ENCODE measurements at regions not wholly inside any gene's neighbourhood (a gene's known extent, or its start where the extent isn't known, plus 50 kb on each side); places are given as distances from the start of the nearest gene placed in this dataset.

DNA sequence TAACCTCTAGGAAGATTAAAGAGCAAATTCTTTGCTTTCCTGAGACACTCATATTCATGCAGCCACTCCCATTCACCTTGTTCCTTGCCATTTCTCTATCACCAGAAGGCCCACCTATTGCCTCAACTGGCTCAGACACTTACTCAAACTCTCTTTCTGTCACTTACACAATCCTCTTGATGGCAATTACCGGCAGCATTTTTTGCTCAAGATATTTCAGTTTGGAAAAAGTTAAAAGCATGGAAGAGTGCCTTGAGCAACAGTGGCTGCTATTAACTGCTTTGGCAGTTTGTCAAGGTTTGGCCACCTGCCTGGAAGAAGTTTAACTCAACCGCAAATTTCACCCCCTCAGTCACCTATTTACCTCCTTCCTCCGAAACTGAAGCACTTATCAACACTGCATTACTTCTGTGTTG is 1104.0 kb upstream of the PIK3C3 start:
- no peak overlapping the region for H3K4me3 ChIP-seq (ENCODE audit: low read depth, low read length)
- TF ChIP-seq, protein P1, sequence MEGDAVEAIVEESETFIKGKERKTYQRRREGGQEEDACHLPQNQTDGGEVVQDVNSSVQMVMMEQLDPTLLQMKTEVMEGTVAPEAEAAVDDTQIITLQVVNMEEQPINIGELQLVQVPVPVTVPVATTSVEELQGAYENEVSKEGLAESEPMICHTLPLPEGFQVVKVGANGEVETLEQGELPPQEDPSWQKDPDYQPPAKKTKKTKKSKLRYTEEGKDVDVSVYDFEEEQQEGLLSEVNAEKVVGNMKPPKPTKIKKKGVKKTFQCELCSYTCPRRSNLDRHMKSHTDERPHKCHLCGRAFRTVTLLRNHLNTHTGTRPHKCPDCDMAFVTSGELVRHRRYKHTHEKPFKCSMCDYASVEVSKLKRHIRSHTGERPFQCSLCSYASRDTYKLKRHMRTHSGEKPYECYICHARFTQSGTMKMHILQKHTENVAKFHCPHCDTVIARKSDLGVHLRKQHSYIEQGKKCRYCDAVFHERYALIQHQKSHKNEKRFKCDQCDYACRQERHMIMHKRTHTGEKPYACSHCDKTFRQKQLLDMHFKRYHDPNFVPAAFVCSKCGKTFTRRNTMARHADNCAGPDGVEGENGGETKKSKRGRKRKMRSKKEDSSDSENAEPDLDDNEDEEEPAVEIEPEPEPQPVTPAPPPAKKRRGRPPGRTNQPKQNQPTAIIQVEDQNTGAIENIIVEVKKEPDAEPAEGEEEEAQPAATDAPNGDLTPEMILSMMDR (conservative IDR thresholded peaks at IDR 0.05; ENCODE audit: low read depth, low read length) = no peak
- peak; percentile 80 for DNase-seq (ENCODE audit: low read depth)

DNA sequence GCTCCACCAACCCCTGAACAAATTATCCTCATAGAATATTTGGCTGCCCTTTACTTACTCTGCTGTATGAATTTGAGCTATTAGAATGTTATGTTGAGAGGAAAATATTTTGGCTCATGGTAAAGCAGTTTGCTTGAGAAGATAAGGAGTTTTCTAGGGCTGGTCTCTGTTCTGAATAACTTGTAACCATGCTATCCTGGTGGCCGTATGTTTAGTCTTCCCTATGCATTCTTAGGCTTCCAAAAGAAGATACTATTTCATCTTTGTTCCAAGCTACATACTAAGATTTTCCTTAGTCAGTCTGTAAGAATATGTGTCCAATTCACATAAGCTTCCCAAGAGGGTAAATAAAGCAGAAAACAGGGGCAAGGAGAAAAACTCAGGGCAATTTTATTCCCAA is 1105.1 kb upstream of the PIK3C3 start:
- no peak overlapping the region for H3K4me3 ChIP-seq (ENCODE audit: low read depth, low read length)
- peak; percentile 59 for DNase-seq (ENCODE audit: low read depth)
- TF ChIP-seq, protein P1 (conservative IDR thresholded peaks at IDR 0.05; ENCODE audit: low read depth, low read length) = no peak

DNA sequence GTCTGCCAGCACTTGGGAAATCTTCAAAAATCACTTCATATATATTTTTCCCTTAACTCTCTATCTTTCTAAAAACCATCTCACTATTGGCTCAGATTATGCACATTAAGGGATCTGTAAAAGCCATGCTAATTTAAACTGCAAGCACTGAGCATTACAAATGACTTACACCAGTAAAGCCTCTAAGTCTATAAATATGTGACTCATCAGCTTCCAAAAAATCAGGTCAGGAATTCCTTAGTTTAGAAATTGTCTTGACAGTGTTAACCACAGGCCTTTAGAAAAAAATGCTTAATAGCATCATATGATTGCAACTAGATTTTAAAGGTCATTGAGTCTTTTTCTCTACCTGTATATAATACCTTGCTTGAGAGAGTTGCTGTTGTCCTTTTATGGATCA is 1113.6 kb upstream of the PIK3C3 start:
- H3K4me3 ChIP-seq (ENCODE audit: low read depth, low read length) = no peak overlapping the region
- peak; percentile 81 for DNase-seq (ENCODE audit: low read depth)
- TF ChIP-seq, protein P1 (conservative IDR thresholded peaks at IDR 0.05; ENCODE audit: low read depth, low read length) = no peak

DNA sequence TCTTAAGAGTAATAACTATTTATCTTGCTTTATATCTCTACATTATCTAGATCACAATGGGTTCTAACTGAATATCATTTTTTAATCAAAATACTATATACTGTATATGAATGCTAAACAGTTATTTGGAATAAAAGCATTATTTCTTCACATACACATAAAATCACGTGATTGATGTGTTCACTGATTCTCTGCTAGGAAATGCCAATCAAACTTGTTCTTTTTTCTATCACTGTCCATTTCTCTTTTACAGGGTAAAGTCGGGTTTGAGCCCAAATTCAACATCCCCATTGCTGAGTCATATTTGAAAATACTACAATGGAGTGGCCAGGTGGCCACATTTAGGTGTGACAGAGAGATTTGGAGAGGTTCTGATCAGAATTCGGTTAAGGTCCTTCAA is 1114.0 kb upstream of the PIK3C3 start:
- H3K4me3 ChIP-seq (ENCODE audit: low read depth, low read length) = no peak overlapping the region
- TF ChIP-seq, protein P1 (conservative IDR thresholded peaks at IDR 0.05; ENCODE audit: low read depth, low read length) = no peak
- DNase-seq (ENCODE audit: low read depth) = no peak

DNA sequence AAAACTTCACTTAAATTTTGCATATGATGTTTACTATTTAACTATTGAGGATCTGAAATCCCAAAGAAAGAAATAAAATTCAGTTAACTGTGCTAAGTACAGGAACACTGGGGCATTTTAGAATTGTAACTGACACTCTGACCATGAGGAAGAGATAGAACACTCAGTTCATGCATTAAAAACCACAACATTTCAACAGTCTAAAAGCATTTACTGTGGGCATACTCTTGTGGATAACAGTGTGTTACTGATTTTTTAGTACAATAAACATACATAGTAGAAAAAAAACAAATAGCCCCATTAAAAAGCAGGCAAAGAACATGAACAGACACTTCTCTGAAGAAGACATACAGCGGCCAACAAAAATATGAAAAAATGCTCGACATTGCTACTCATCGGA is 1122.7 kb upstream of the PIK3C3 start:
- no peak overlapping the region for H3K4me3 ChIP-seq (ENCODE audit: low read depth, low read length)
- TF ChIP-seq, protein P1 (conservative IDR thresholded peaks at IDR 0.05; ENCODE audit: low read depth, low read length) = no peak
- peak; percentile 75 for DNase-seq (ENCODE audit: low read depth)

DNA sequence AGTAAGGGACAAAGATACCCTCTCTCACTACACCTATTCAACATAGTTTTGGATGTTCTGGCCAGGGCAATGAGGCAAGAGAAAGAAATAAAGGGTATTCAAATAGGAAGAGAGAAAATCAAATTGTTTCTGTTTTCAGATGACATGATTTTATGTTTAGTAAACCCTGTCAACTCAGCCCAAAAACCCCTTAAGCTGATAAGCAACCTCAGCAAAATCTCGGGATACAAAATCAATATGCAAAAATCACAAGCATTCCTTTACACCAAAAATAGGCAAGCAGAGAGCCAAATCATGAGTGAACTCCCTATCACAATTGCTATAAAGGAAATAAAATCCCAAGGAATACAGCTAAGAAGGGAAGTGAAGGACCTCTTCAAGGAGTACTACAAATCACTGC is 1130.7 kb upstream of the PIK3C3 start:
- TF ChIP-seq, protein P1 (conservative IDR thresholded peaks at IDR 0.05; ENCODE audit: low read depth, low read length) = no peak

DNA sequence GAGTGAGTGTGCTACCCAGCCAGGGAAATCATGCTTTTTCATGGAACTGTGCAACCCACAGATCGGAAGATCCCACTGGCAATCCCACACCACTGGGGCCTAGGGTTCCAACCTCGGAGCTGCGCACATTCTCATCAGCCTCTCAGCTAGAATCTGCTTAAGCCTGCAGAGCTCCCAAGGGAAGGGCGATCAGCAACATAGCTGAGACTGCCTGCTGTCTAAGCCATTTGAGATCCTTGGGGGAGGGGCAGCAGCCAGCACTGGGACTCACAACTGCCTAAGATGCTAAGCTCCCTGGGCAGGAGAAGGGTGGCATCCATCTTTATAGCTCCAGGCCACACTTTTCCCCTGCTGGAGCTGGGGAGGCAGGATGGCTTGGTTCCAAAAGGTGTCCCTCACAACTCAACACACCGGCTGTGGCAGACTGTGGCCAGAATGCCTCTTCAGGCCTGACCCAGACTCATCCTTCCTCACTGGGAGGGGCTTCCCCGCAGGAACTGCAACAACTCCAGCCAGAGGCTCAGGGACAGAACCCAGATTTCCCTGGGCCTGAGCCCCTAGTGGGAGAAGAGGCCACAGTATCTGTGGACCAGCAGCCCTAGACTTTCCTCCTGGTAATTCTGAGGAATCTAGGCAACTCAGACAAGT is 1133.3 kb upstream of the PIK3C3 start:
- TF ChIP-seq, protein P1 (conservative IDR thresholded peaks at IDR 0.05; ENCODE audit: low read depth, low read length) = no peak
- DNase-seq (ENCODE audit: low read depth) = no peak
- H3K4me3 ChIP-seq (ENCODE audit: low read depth, low read length) = no peak overlapping the region

More for the DNA sequence above, 1130.7 kb upstream of the PIK3C3 start:
- no peak for DNase-seq (ENCODE audit: low read depth)
- H3K4me3 ChIP-seq (ENCODE audit: low read depth, low read length) = no peak overlapping the region
